GM23248 (cell line): ENCODE measurements at regions not wholly inside any gene's neighbourhood (a gene's known extent, or its start where the extent isn't known, plus 50 kb on each side); places are given as distances from the start of the nearest gene placed in this dataset.

ENCODE experiments used
- EZH2 ChIP-seq: fragments of 200-600 bp; sonication (generic); IDR thresholded peaks from 2 replicates; pipeline ENCODE4 v1.6.1; 2018; ENCODE audit warnings: antibody characterized with exemption, mild to moderate bottlenecking; ENCODE audit not compliant: insufficient read depth, poor library complexity, severe bottlenecking
- EZH2phosphoT487 ChIP-seq: fragments of 200-600 bp; sonication (generic); IDR thresholded peaks from 2 replicates; pipeline ENCODE4 v1.6.1; 2018; ENCODE audit warnings: antibody characterized with exemption, moderate library complexity, mild to moderate bottlenecking, low read depth; ENCODE audit not compliant: insufficient read depth

DNA sequence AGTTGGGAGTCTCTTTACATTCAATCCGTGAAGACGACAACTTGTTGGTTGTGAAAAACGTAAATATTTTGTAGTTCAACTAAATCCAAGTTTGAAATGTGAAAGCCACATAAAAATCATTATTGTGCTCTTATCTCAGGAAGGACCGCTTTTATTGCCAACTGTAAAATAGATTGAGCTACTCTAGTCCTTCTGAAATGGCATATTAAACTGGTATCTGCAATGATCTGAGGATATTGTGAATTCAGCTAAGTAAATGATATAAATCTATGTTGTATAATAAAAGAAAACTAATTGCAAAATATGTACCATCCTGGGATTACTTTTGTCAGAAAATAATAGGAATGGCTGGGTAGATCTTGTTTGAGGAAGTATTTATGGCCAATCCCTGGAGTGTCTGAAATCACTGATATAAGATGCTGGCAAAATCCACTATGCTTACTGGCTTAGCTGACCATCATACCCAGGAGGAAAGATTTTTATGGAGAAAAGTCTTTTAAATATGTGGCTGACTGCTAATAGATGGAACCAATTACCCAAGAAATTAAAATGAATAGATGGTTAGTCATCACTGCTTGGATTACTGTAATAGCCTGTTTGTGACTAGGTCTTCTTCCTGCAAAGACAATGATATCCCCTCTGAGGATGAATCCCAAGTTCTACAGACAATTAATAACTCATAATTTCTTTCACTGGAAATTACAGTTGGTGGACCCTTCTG, 191.8 kb downstream of the SEMA6D start:
- TF ChIP-seq EZH2, result no peak
- no peak for TF ChIP-seq EZH2phosphoT487
